H9 (cell line): ENCODE measurements at regions not wholly inside any gene's neighbourhood (a gene's known extent, or its start where the extent isn't known, plus 50 kb on each side); places are given as distances from the start of the nearest gene placed in this dataset.

Experiments
- DNase-seq: peaks from one replicate; pipeline ENCODE4 v3.0.0-alpha.2; 2017
- H2AFZ ChIP-seq: one replicate; pipeline ENCODE4 v1.6.1; 2013; ENCODE audit warnings: mild to moderate bottlenecking, low read length, control low read depth, moderate library complexity
- H2AK5ac ChIP-seq: 2 replicates; pipeline ENCODE4 v1.6.1; 2013; ENCODE audit warnings: low read length, control low read depth, mixed read lengths; ENCODE audit not compliant: insufficient read length
- H2BK120ac ChIP-seq: one replicate; pipeline ENCODE4 v1.6.1; 2013; ENCODE audit warnings: low read depth, mild to moderate bottlenecking, low read length, control low read depth, inconsistent platforms; ENCODE audit not compliant: poor library complexity, severe bottlenecking
- H2BK12ac ChIP-seq: 2 replicates; pipeline ENCODE4 v1.6.1; 2013; ENCODE audit warnings: low read length, control low read depth, mixed read lengths, low read depth; ENCODE audit not compliant: insufficient read length
- H2BK15ac ChIP-seq: 2 replicates; pipeline ENCODE4 v1.6.1; 2013; ENCODE audit warnings: low read depth, low read length, control low read depth
- H2BK20ac ChIP-seq: one replicate; pipeline ENCODE4 v1.6.1; 2013; ENCODE audit warnings: low read depth, mild to moderate bottlenecking, low read length, control low read depth, inconsistent platforms; ENCODE audit not compliant: poor library complexity, severe bottlenecking
- H2BK5ac ChIP-seq: 2 replicates; pipeline ENCODE4 v1.6.1; 2013; ENCODE audit warnings: low read length, control low read depth, mixed read lengths; ENCODE audit not compliant: insufficient read length
- H3K14ac ChIP-seq: 2 replicates; pipeline ENCODE4 v1.6.1; 2013; ENCODE audit warnings: low read length, control low read depth; ENCODE audit not compliant: insufficient read depth
- H3K18ac ChIP-seq: 2 replicates; pipeline ENCODE4 v1.6.1; 2013; ENCODE audit warnings: low read depth, mild to moderate bottlenecking, mixed read lengths, low read length, control low read depth; ENCODE audit not compliant: insufficient read length
- H3K23ac ChIP-seq: 2 replicates; pipeline ENCODE4 v1.6.1; 2013; ENCODE audit warnings: low read length, control low read depth, mixed read lengths, low read depth; ENCODE audit not compliant: insufficient read length
- H3K23me2 ChIP-seq: 2 replicates; pipeline ENCODE4 v1.6.1; 2013; ENCODE audit warnings: low read depth, mild to moderate bottlenecking, mixed read lengths, low read length, control low read depth; ENCODE audit not compliant: insufficient read length, poor library complexity, severe bottlenecking
- H3K27ac ChIP-seq: 2 replicates; pipeline ENCODE4 v1.5.1; 2013; ENCODE audit warnings: low read length, control low read depth, mixed read lengths, low read depth; ENCODE audit not compliant: insufficient read length
- H3K27me3 ChIP-seq: 2 replicates; pipeline ENCODE4 v1.6.1; 2013; ENCODE audit warnings: low read length, control low read depth, inconsistent platforms; ENCODE audit not compliant: insufficient read depth
- H3K4ac ChIP-seq: 2 replicates; pipeline ENCODE4 v1.6.1; 2013; ENCODE audit warnings: low read depth, mild to moderate bottlenecking, control low read depth, inconsistent platforms, low read length, moderate library complexity
- H3K4me1 ChIP-seq: 2 replicates; pipeline ENCODE4 v1.6.1; 2013; ENCODE audit warnings: low read length, control low read depth, inconsistent platforms; ENCODE audit not compliant: insufficient read depth
- H3K4me2 ChIP-seq: 2 replicates; pipeline ENCODE4 v1.6.1; 2013; ENCODE audit warnings: low read length, control low read depth, mixed read lengths; ENCODE audit not compliant: insufficient read length, insufficient read depth
- H3K56ac ChIP-seq: 2 replicates; pipeline ENCODE4 v1.6.1; 2013; ENCODE audit warnings: low read depth, mild to moderate bottlenecking, mixed read lengths, low read length, control low read depth; ENCODE audit not compliant: insufficient read length
- H3K79me1 ChIP-seq: 2 replicates; pipeline ENCODE4 v1.6.1; 2013; ENCODE audit warnings: low read depth, mild to moderate bottlenecking, moderate library complexity, low read length, control low read depth, inconsistent platforms; ENCODE audit not compliant: insufficient read depth, poor library complexity, severe bottlenecking
- H3K79me2 ChIP-seq: 2 replicates; pipeline ENCODE4 v1.6.1; 2013; ENCODE audit warnings: low read length, control low read depth, inconsistent platforms; ENCODE audit not compliant: insufficient read depth
- H3K9ac ChIP-seq: 2 replicates; pipeline ENCODE4 v1.6.1; 2013; ENCODE audit warnings: low read length, control low read depth, mixed read lengths; ENCODE audit not compliant: insufficient read length; ENCODE audit errors: extremely low read depth
- H3K9me3 ChIP-seq: one replicate; pipeline ENCODE4 v1.6.1; 2013; ENCODE audit warnings: low read depth, low read length, inconsistent platforms; ENCODE audit not compliant: control insufficient read depth
- H3T11ph ChIP-seq: one replicate; pipeline ENCODE4 v1.6.1; 2013; ENCODE audit warnings: mild to moderate bottlenecking, low read length, control low read depth, inconsistent platforms
- H4K20me1 ChIP-seq: one replicate; pipeline ENCODE4 v1.6.1; 2013; ENCODE audit not compliant: control insufficient read depth, insufficient read length, insufficient read depth
- H4K5ac ChIP-seq: 2 replicates; pipeline ENCODE4 v1.6.1; 2013; ENCODE audit warnings: low read depth, mild to moderate bottlenecking, mixed read lengths, low read length, control low read depth; ENCODE audit not compliant: insufficient read length
- H4K8ac ChIP-seq: replicated peaks from 2 replicates; pipeline ENCODE4 v1.6.1; 2013; ENCODE audit warnings: low read length, control low read depth, mixed read lengths, low read depth; ENCODE audit not compliant: insufficient read length
- H4K91ac ChIP-seq: 2 replicates; pipeline ENCODE4 v1.6.1; 2013; ENCODE audit warnings: low read depth, mild to moderate bottlenecking, moderate library complexity, mixed read lengths, low read length, control low read depth; ENCODE audit not compliant: insufficient read length
- H3K27ac Mint-ChIP-seq, 3 experiments: 2 replicates in 2 of 3; 3 replicates in 1 of 3; pipeline ENCODE4 v1.8.0; 2020 to 2021; ENCODE audit warnings: mixed read lengths in 3 of 3, mild to moderate bottlenecking in 1 of 3, moderate library complexity in 1 of 3
- H3K27me3 Mint-ChIP-seq: 2 replicates; pipeline ENCODE4 v1.8.0; 2021; ENCODE audit warnings: low read depth, mild to moderate bottlenecking, moderate library complexity, mixed read lengths
- H3K36me3 Mint-ChIP-seq, 3 experiments: 2 replicates in 2 of 3; 3 replicates in 1 of 3; pipeline ENCODE4 v1.8.0; 2020 to 2021; ENCODE audit warnings: low read depth in 3 of 3, mixed read lengths in 3 of 3; ENCODE audit not compliant: insufficient read depth in 1 of 3
- H3K4me1 Mint-ChIP-seq, 2 experiments: 2 replicates each; pipeline ENCODE4 v1.8.0; 2020; ENCODE audit warnings: mixed read lengths in 2 of 2
- H3K4me3 Mint-ChIP-seq, 2 experiments: 2 replicates in 1 of 2; 3 replicates in 1 of 2; pipeline ENCODE4 v1.8.0; 2020 to 2021; ENCODE audit warnings: mild to moderate bottlenecking in 2 of 2, mixed read lengths in 2 of 2, moderate library complexity in 1 of 2
- H3K9me3 Mint-ChIP-seq, 2 experiments: 2 replicates in 1 of 2; 3 replicates in 1 of 2; pipeline ENCODE4 v1.8.0; 2020; ENCODE audit warnings: mild to moderate bottlenecking in 2 of 2, mixed read lengths in 2 of 2, moderate library complexity in 1 of 2
- CTCF ChIP-seq: fragments of 200-600 bp; sonication (generic); conservative IDR thresholded peaks from 3 replicates; pipeline ENCODE4 v1.8.0; 2021; ENCODE audit warnings: antibody characterized with exemption, mild to moderate bottlenecking
- WGBS: extraction: QIAGEN DNeasy Blood & Tissue Kit; methylation state at CpG from one replicate; pipeline ENCODE4 v1.1.7; 2013; ENCODE audit warnings: missing lambda C conversion rate, low lambda C conversion rate, mixed read lengths; ENCODE audit not compliant: insufficient read length; ENCODE audit errors: extremely low coverage; 5-methylcytosine and 5-hydroxymethylcytosine counted together

GRCh38 chr1:58932859-58933598 is 149.2 kb upstream of the JUN start:
- no CpG with 5 or more reads among the region's 4 CpGs for WGBS
- H3K4me1 ChIP-seq, result no peaks in the 10 kb centered on the region; the same call in 1 of the 2 replicates
- H3K18ac ChIP-seq, result no peak overlapping the region
- no peak overlapping the region for H2BK120ac ChIP-seq
- H4K91ac ChIP-seq, result no peak overlapping the region
- H2BK12ac ChIP-seq, result no peak overlapping the region
- no peak overlapping the region for H3K9ac ChIP-seq
- H3K79me2 ChIP-seq, result no peaks in the 10 kb centered on the region
- no peaks in the 10 kb centered on the region for H3K23me2 ChIP-seq
- H3K9me3 ChIP-seq, result no peaks in the 10 kb centered on the region
- H3K27ac Mint-ChIP-seq, result no peak overlapping the region
- no peak overlapping the region for H2BK20ac ChIP-seq
- H2BK15ac ChIP-seq, result no peak overlapping the region
- H2AFZ ChIP-seq, result no peak overlapping the region
- no peak overlapping the region for H2BK5ac ChIP-seq
- TF ChIP-seq CTCF, result no peak
- no peaks in the 10 kb centered on the region for H3K9me3 Mint-ChIP-seq
- H4K20me1 ChIP-seq, result no peaks in the 10 kb centered on the region
- no peak for DNase-seq
- no peak overlapping the region for H4K5ac ChIP-seq
- H3K79me1 ChIP-seq, result no peaks in the 10 kb centered on the region
- no peak overlapping the region for H3K14ac ChIP-seq
- no peak overlapping the region for H3K4me2 ChIP-seq
- peaks cover 2% of the 10 kb centered on the region; the same call in 1 of the 2 replicates for H3K27me3 Mint-ChIP-seq
- H3K4ac ChIP-seq, result no peak overlapping the region
- H3K4me1 Mint-ChIP-seq, result peaks cover 8 to 13% of the 10 kb centered on the region in 2 experiments
- H3K23ac ChIP-seq, result no peak overlapping the region
- no peak overlapping the region for H3K4me3 Mint-ChIP-seq
- no peak overlapping the region for H3T11ph ChIP-seq
- H3K27me3 ChIP-seq, result no peaks in the 10 kb centered on the region
- H3K36me3 Mint-ChIP-seq, result no peaks in the 10 kb centered on the region
- H2AK5ac ChIP-seq, result no peak overlapping the region
- H3K56ac ChIP-seq, result no peak overlapping the region
- no peak overlapping the region for H4K8ac ChIP-seq
- H3K27ac ChIP-seq, result no peak overlapping the region
